Nephron (organoid): ENCODE measurements at regions not wholly inside any gene's neighbourhood (a gene's known extent, or its start where the extent isn't known, plus 50 kb on each side); places are given as distances from the start of the nearest gene placed in this dataset.

ENCODE experiments used
- H3K27ac Mint-ChIP-seq, 3 experiments: 2 replicates each; pipeline ENCODE4 v1.8.0; 2020; ENCODE audit warnings: mixed read lengths in 3 of 3, mild to moderate bottlenecking in 2 of 3, moderate library complexity in 1 of 3
- H3K27me3 Mint-ChIP-seq: 2 replicates; pipeline ENCODE4 v1.8.0; 2021; ENCODE audit warnings: low read depth, mild to moderate bottlenecking, moderate library complexity, mixed read lengths
- H3K36me3 Mint-ChIP-seq: 2 replicates; pipeline ENCODE4 v1.8.0; 2020; ENCODE audit warnings: low read depth, mixed read lengths
- H3K4me1 Mint-ChIP-seq: 2 replicates; pipeline ENCODE4 v1.8.0; 2020; ENCODE audit warnings: mixed read lengths
- H3K4me3 Mint-ChIP-seq, 3 experiments: 2 replicates each; pipeline ENCODE4 v1.8.0; 2020; ENCODE audit warnings: mild to moderate bottlenecking in 3 of 3, mixed read lengths in 3 of 3, moderate library complexity in 2 of 3
- H3K9me3 Mint-ChIP-seq: 2 replicates; pipeline ENCODE4 v1.8.0; 2020; ENCODE audit warnings: mixed read lengths
- CTCF ChIP-seq, 3 experiments: fragments of 200-600 bp; sonication (generic); IDR thresholded peaks; one replicate each; pipeline ENCODE4 v1.5.0; 2021; ENCODE audit warnings: antibody characterized with exemption in 3 of 3; ENCODE audit not compliant: unreplicated experiment in 3 of 3

- no peak overlapping the region for H3K4me3 Mint-ChIP-seq
- H3K4me1 Mint-ChIP-seq: no peaks in the 10 kb centered on the region
- no peaks in the 10 kb centered on the region for H3K27me3 Mint-ChIP-seq
- no peak overlapping the region for H3K27ac Mint-ChIP-seq
- no peaks in the 10 kb centered on the region for H3K36me3 Mint-ChIP-seq
- TF ChIP-seq CTCF (IDR thresholded peaks at IDR 0.05; ENCODE audit: unreplicated experiment in 3 of 3): no peak
- H3K9me3 Mint-ChIP-seq: peaks cover 1% of the 10 kb centered on the region
Measured at GRCh38 chr1:78760858-78761257, 111.2 kb downstream of the IFI44 start.

- Mint-ChIP-seq H3K27ac (no peak overlapping the region), H3K4me1 (no peaks in the 10 kb centered on the region), H3K36me3 (no peaks in the 10 kb centered on the region), H3K4me3 (no peak overlapping the region), H3K9me3 (no peaks in the 10 kb centered on the region), H3K27me3 (no peaks in the 10 kb centered on the region)
- TF ChIP-seq CTCF (IDR thresholded peaks at IDR 0.05; ENCODE audit: unreplicated experiment in 3 of 3): no peak
Measured at GRCh38 chr1:78762113-78762512, 112.5 kb downstream of the IFI44 start.

- no peaks in the 10 kb centered on the region for H3K4me1 Mint-ChIP-seq
- no peaks in the 10 kb centered on the region for H3K9me3 Mint-ChIP-seq
Measured at GRCh38 chr1:78765489-78765888, 115.9 kb downstream of the IFI44 start.

GRCh38 chr1:78779831-78780230 lies 130.2 kb downstream of the IFI44 start:
- H3K9me3 Mint-ChIP-seq: no peaks in the 10 kb centered on the region
- no peaks in the 10 kb centered on the region for H3K4me1 Mint-ChIP-seq
- TF ChIP-seq CTCF (IDR thresholded peaks at IDR 0.05; ENCODE audit: unreplicated experiment in 3 of 3): no peak
- no peaks in the 10 kb centered on the region for H3K36me3 Mint-ChIP-seq
- H3K4me3 Mint-ChIP-seq: no peak overlapping the region
- H3K27ac Mint-ChIP-seq: no peak overlapping the region
- H3K27me3 Mint-ChIP-seq: no peaks in the 10 kb centered on the region

More at GRCh38 chr1:78765489-78765888, 115.9 kb downstream of the IFI44 start:
- H3K27me3 Mint-ChIP-seq: no peaks in the 10 kb centered on the region
- H3K4me3 Mint-ChIP-seq: no peak overlapping the region
- H3K36me3 Mint-ChIP-seq: no peaks in the 10 kb centered on the region
- no peak for TF ChIP-seq CTCF (IDR thresholded peaks at IDR 0.05; ENCODE audit: unreplicated experiment in 3 of 3)
- no peak overlapping the region for H3K27ac Mint-ChIP-seq

GRCh38 chr1:78787544-78787943 lies 137.9 kb downstream of the IFI44 start:
- no peaks in the 10 kb centered on the region for H3K27me3 Mint-ChIP-seq
- peaks cover 14% of the 10 kb centered on the region for H3K9me3 Mint-ChIP-seq
- H3K4me1 Mint-ChIP-seq: no peaks in the 10 kb centered on the region
- no peak for TF ChIP-seq CTCF (IDR thresholded peaks at IDR 0.05; ENCODE audit: unreplicated experiment in 3 of 3)
- no peak overlapping the region for H3K4me3 Mint-ChIP-seq
- H3K27ac Mint-ChIP-seq: no peak overlapping the region
- H3K36me3 Mint-ChIP-seq: no peaks in the 10 kb centered on the region

GRCh38 chr1:78790174-78790573 lies 140.5 kb downstream of the IFI44 start:
- TF ChIP-seq CTCF (IDR thresholded peaks at IDR 0.05; ENCODE audit: unreplicated experiment in 3 of 3): no peak
- peaks cover 16% of the 10 kb centered on the region for H3K9me3 Mint-ChIP-seq
- no peak overlapping the region for H3K4me3 Mint-ChIP-seq
- H3K4me1 Mint-ChIP-seq: no peaks in the 10 kb centered on the region
- H3K27ac Mint-ChIP-seq: no peak overlapping the region
- no peaks in the 10 kb centered on the region for H3K36me3 Mint-ChIP-seq
- H3K27me3 Mint-ChIP-seq: no peaks in the 10 kb centered on the region
